ENCODE measurements at regions not wholly inside any gene's neighbourhood (a gene's known extent, or its start where the extent isn't known, plus 50 kb on each side); places are given as distances from the start of the nearest gene placed in this dataset.
"Not testable (repeated sequence)": the region's sequence is repeated elsewhere in the genome, so short reads cannot be mapped to it uniquely, and the experiment has no call there.

- no peak for DNase-seq
Measured at GRCh38 chr2:16071039-16071864, 130.9 kb downstream of the MYCN start.

- no peak for DNase-seq
Measured at GRCh38 chr2:16070648-16070971, 130.3 kb downstream of the MYCN start.

- DNase-seq, result no peak
Measured at GRCh38 chr2:16069933-16070647, 129.7 kb downstream of the MYCN start.

- DNase-seq, result no peak
Measured at GRCh38 chr2:16069663-16069932, 129.2 kb downstream of the MYCN start.

GRCh38 chr2:16068552-16068940 is 128.2 kb downstream of the MYCN start:
- DNase-seq, result no peak

GRCh38 chr2:16067866-16068551 is 127.7 kb downstream of the MYCN start:
- DNase-seq, result no peak

- DNase-seq, result no peak
Measured at GRCh38 chr2:16067444-16067843, 127.1 kb downstream of the MYCN start.

- DNase-seq, result no peak
Measured at GRCh38 chr2:16067037-16067406, 126.7 kb downstream of the MYCN start.

- no peak for DNase-seq
Measured at GRCh38 chr2:16066261-16067036, 126.1 kb downstream of the MYCN start.

- DNase-seq, result not testable (repeated sequence)
Measured at GRCh38 chr2:16065272-16066069, 125.1 kb downstream of the MYCN start.

GRCh38 chr2:16064745-16065144 is 124.4 kb downstream of the MYCN start:
- no peak for DNase-seq

- DNase-seq, result no peak
Measured at GRCh38 chr2:16063955-16064633, 123.7 kb downstream of the MYCN start.

GRCh38 chr2:16063251-16063850 is 123.0 kb downstream of the MYCN start:
- no peak for DNase-seq

- no peak for DNase-seq
Measured at GRCh38 chr2:16062471-16063250, 122.3 kb downstream of the MYCN start.

GRCh38 chr2:16061441-16062217 is 121.3 kb downstream of the MYCN start:
- DNase-seq, result no peak

- no peak for DNase-seq
Measured at GRCh38 chr2:16060936-16061338, 120.6 kb downstream of the MYCN start.

- no peak for DNase-seq
Measured at GRCh38 chr2:16060125-16060935, 120.0 kb downstream of the MYCN start.

- DNase-seq, result no peak
Measured at GRCh38 chr2:16059393-16060016, 119.2 kb downstream of the MYCN start.
